Gastrocnemius medialis (tissue), 4 donors: ENCODE measurements at regions not wholly inside any gene's neighbourhood (a gene's known extent, or its start where the extent isn't known, plus 50 kb on each side); places are given as distances from the start of the nearest gene placed in this dataset.

ENCODE experiments used
- POLR2A ChIP-seq, 2 donors: fragments of 450-650 bp; IDR thresholded peaks; one replicate each; pipeline ENCODE4 v1.6.1; 2017; ENCODE audit warnings: antibody characterized with exemption in 2 of 2, mild to moderate bottlenecking in 2 of 2, moderate library complexity in 2 of 2
- TF ChIP-seq, protein P1 (sequence below), 5 experiments: fragments of 450-650 bp in 3 of 5; fragments of 200-600 bp in 2 of 5; sonication (generic) in 2 of 5; IDR thresholded peaks in 4 of 5; conservative IDR thresholded peaks in 1 of 5; 1 replicate in 4 of 5; 2 replicates in 1 of 5; pipeline ENCODE4 v1.5.1; 2016 to 2019; ENCODE audit warnings: antibody characterized with exemption in 5 of 5, mild to moderate bottlenecking in 3 of 5, moderate library complexity in 3 of 5

DNA sequence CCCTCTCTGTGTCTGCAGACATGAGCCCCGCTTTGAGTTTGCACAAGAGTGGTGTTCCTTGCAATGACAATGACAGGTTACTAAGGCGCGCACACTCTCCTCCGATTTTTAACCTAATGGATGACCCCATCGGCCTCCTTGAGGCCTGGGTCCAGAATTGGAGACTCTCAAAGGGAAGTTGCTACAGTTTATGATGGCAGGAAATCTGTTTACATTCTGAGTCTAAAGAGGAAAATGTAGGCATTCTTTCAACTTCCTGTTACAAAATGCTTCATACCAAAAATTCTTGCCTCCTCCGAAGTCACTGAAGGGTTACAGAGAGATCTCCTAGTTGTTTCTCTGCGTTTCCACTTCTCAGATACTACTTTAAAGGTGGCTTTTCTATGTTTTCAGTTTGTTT is 225.3 kb upstream of the AGAP1 start:
- TF ChIP-seq, protein P1, sequence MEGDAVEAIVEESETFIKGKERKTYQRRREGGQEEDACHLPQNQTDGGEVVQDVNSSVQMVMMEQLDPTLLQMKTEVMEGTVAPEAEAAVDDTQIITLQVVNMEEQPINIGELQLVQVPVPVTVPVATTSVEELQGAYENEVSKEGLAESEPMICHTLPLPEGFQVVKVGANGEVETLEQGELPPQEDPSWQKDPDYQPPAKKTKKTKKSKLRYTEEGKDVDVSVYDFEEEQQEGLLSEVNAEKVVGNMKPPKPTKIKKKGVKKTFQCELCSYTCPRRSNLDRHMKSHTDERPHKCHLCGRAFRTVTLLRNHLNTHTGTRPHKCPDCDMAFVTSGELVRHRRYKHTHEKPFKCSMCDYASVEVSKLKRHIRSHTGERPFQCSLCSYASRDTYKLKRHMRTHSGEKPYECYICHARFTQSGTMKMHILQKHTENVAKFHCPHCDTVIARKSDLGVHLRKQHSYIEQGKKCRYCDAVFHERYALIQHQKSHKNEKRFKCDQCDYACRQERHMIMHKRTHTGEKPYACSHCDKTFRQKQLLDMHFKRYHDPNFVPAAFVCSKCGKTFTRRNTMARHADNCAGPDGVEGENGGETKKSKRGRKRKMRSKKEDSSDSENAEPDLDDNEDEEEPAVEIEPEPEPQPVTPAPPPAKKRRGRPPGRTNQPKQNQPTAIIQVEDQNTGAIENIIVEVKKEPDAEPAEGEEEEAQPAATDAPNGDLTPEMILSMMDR (IDR thresholded peaks at IDR 0.05 in 4 of 5, conservative IDR thresholded peaks at IDR 0.05 in 1 of 5): no peak
- no peak for TF ChIP-seq POLR2A (IDR thresholded peaks at IDR 0.05)
